C4-2B (cell line): ENCODE measurements at regions not wholly inside any gene's neighbourhood (a gene's known extent, or its start where the extent isn't known, plus 50 kb on each side); places are given as distances from the start of the nearest gene placed in this dataset.

Source experiments
- H3K27ac ChIP-seq: fragments of 450-650 bp; 2 replicates; pipeline ENCODE4 v1.5.1; 2017
- CTCF ChIP-seq: fragments of 450-650 bp; conservative IDR thresholded peaks from 2 replicates; pipeline ENCODE4 v1.5.1; 2017; ENCODE audit warnings: mild to moderate bottlenecking
- ZFX ChIP-seq: fragments of 450-650 bp; IDR thresholded peaks from 2 replicates; pipeline ENCODE4 v1.6.1; 2017

GRCh38 chr2:122135021-122135937, 379.8 kb downstream of the TSN start:
- H3K27ac ChIP-seq, result no peak overlapping the region
- TF ChIP-seq ZFX (no peak), CTCF (no peak)

- peak; percentile 40 for TF ChIP-seq CTCF
- TF ChIP-seq ZFX, result no peak
- H3K27ac ChIP-seq, result no peak overlapping the region
These were observed 380.6 kb downstream of the TSN start for GRCh38 chr2:122136056-122136455.

GRCh38 chr2:122138561-122138960, 383.1 kb downstream of the TSN start:
- TF ChIP-seq CTCF (no peak), ZFX (no peak)
- no peak overlapping the region for H3K27ac ChIP-seq

GRCh38 chr2:122139739-122140420, 384.4 kb downstream of the TSN start:
- no peak for TF ChIP-seq ZFX
- no peak for TF ChIP-seq CTCF
- H3K27ac ChIP-seq, result no peak overlapping the region

- TF ChIP-seq ZFX (no peak), CTCF (no peak)
- H3K27ac ChIP-seq, result no peak overlapping the region
These were observed 389.4 kb downstream of the TSN start for GRCh38 chr2:122144884-122145283.

GRCh38 chr2:122145856-122146255, 390.4 kb downstream of the TSN start:
- TF ChIP-seq CTCF (no peak), ZFX (no peak)
- H3K27ac ChIP-seq, result no peak overlapping the region

- TF ChIP-seq ZFX (no peak), CTCF (no peak)
- H3K27ac ChIP-seq, result no peak overlapping the region
These were observed 392.8 kb downstream of the TSN start for GRCh38 chr2:122148128-122148767.
